GM13976 (cell line): ENCODE measurements at regions not wholly inside any gene's neighbourhood (a gene's known extent, or its start where the extent isn't known, plus 50 kb on each side); places are given as distances from the start of the nearest gene placed in this dataset.

Source experiments
- DNase-seq: peaks from one replicate; pipeline ENCODE4 v3.0.0; 2012; ENCODE audit warnings: low spot score
- in situ Hi-C: fragments of 300-500 bp; cut with MboI; formaldehyde crosslinking; loops from one replicate; pipeline ENCODE4 v1.12.0; 2022; ENCODE audit warnings: low sequenced_read_pairs, mixed read lengths, inconsistent platforms; ENCODE audit not compliant: unreplicated experiment
- TF ChIP-seq, protein P1 (sequence below): IDR thresholded peaks from 2 replicates; pipeline ENCODE4 v1.5.1; 2012; ENCODE audit warnings: borderline replicate concordance, mild to moderate bottlenecking; ENCODE audit not compliant: insufficient read depth; ENCODE audit errors: extremely low read depth, missing control alignments, control extremely low read depth

DNA sequence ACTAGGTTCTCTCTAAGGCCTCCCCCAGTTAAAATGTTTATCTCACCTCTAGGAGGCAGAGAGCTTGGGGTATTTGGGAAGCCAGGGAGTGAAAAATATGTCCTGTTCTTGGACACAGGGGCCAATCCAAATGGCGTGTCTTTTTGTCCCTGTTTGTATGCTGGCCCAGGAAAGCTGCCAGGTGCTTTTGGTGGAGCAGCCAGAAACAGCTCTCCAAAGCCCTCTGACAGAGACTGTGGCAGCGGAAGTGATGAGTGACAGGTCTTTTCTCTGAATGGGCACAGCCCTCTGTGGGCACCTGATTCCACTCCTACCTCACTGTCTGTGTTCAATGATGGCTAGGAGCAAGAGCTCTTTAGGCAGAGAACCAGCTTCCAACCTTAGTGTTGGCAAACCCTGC lies 106.4 kb upstream of the KIRREL3 start:
- TF ChIP-seq, protein P1, sequence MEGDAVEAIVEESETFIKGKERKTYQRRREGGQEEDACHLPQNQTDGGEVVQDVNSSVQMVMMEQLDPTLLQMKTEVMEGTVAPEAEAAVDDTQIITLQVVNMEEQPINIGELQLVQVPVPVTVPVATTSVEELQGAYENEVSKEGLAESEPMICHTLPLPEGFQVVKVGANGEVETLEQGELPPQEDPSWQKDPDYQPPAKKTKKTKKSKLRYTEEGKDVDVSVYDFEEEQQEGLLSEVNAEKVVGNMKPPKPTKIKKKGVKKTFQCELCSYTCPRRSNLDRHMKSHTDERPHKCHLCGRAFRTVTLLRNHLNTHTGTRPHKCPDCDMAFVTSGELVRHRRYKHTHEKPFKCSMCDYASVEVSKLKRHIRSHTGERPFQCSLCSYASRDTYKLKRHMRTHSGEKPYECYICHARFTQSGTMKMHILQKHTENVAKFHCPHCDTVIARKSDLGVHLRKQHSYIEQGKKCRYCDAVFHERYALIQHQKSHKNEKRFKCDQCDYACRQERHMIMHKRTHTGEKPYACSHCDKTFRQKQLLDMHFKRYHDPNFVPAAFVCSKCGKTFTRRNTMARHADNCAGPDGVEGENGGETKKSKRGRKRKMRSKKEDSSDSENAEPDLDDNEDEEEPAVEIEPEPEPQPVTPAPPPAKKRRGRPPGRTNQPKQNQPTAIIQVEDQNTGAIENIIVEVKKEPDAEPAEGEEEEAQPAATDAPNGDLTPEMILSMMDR = no peak
- in situ Hi-C loops = no loop called here
- DNase-seq = no peak

DNA sequence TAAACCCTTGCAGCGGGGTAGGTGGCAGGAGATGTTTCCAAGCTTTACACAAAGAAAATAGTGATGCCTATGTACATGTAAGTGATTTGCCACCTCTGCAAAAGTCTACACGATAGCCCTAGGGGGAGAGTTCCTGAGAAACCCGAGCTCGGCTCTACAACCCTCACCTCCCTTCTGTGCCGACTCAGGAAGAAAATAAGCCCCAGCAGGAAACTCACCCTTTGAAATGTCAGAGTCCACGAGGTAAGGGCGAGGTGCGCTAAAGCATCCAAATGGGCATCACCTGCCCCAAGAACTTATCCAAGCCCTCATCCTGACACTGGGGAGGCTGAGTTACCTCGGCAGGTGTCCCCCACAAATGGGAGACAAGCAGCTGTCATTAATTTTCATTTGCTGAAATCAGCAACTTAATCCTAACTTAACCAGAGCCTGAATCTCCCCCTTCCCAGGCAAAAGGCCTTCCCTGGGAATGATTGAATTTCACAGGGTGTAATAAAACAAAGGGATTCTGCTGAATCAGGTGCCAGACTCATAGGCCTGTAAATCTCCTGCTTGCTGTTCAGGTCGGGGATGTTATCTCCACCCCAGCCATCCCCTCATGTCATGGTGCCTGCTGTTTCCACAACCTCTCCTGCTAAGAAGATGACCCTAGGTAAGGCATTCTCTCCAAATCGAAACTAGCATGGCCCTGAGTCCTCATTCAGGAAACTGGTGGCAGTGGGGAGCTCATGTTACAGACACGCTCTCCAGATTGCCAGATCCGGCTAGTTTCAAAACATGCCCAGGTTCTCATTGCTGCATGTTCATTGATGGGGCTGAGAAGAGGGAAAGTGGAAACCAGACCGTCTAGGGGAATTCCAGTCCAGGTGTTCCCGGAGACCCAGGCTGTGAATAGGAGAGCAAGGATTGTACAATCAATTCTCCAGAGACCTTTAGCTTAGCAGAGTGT lies 105.3 kb upstream of the KIRREL3 start:
- DNase-seq = no peak
- TF ChIP-seq, protein P1 = no peak
- in situ Hi-C loops = no loop called here

DNA sequence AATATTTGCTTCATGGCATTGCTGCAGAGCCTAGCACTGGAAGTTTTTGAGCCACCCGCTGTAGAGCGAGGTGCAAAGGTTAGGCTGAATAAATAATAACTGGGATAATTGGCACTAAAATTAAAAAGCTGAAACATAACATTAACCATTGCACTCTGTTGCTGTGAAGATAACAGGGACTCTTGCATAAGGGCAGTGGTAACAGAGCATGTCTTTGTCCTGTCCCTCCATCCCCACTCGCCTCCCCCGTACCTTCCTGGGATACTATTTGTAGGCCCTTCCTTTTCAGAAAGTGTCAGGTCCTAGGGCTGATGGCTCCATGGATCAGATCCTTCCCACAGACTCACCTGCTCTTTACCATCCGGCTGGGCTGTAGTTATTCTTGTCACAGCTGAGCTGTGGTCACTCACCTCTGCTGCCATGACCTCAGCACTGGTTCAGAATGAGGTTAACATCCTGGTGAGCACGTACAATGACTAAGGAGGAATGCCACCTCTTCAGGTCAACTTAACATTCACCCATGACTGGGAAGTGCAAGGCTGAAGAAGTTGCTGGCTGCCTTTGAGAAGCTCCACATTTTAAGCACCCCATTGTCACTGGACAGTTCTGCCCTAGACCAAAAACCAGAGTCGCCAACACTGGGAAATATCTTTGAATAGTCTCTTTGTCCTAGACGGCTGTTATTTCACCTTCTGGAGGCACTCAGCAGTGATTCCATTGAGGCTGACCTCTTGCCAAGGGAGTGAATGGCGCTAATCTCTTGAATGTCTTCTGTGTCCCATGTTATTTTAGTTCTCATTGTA lies 103.2 kb upstream of the KIRREL3 start:
- in situ Hi-C loops = no loop called here
- no peak for DNase-seq
- TF ChIP-seq, protein P1 = no peak

DNA sequence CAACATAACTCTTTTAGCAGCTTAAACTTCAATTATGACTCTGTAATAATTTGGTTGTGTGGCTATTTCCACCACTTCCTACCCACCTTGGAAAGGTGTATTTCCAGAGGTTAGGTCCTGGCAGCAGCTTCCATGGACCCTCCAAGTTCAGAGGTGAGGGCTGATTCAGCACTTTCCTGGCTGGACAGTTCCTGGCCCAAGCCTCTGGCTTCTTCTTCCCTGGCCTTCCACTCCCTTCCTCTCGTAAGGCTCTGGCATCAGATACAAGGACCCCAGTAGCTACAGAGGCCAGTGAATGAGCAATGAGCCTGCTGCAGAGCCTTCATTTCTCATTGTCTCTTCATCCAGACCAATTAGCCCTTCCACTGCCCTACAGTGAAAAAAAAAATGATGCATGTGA lies 98.1 kb upstream of the KIRREL3 start:
- in situ Hi-C loops = no loop called here
- DNase-seq = no peak
- TF ChIP-seq, protein P1 = no peak

DNA sequence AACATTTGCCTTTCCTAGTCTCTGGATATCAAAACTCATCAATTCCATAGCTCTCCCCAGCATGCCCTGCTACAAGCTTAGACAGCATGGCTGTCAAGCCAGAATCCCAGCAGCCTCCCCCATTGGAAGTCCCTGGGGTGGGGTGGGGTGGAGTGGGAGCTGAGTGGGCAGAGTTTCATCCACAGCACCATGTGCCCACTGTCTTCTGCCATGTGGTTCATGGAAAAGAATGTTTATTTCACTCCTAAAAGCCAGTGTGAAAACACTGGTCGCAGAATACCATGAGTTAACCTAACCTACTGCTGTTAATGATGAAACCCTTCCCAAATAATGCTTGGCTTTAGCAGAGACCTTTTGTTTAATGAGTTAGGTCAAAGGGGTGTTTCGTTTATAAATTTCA lies 80.2 kb upstream of the KIRREL3 start:
- DNase-seq = no peak
- in situ Hi-C loops = no loop called here
- TF ChIP-seq, protein P1 = no peak

DNA sequence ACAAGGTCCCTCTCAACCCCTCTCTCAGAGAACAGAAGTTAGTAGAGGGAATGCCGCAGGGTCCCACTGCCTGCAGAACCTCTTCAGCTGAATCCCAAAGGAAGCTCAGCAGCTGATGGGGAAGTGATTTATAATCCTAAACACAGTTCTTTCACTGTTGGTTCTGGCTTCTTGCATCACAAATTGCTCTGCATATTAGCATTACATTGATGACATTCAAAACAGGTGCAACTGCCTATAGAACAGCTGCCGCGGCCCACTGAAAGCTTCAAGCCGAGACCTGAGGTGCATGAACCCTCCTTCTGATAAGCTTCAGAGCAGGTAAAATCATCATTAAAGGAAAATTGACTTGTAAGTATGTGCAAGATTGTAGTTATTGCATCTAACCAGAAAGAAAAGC lies 75.2 kb upstream of the KIRREL3 start:
- no peak for DNase-seq
- in situ Hi-C loops = no loop called here
- TF ChIP-seq, protein P1 = no peak
